Neural progenitor cell (in vitro differentiated cells): ENCODE measurements at regions not wholly inside any gene's neighbourhood (a gene's known extent, or its start where the extent isn't known, plus 50 kb on each side); places are given as distances from the start of the nearest gene placed in this dataset.

Experiments
- EZH2 ChIP-seq: fragments of 200-600 bp; sonication (generic); IDR thresholded peaks from 2 replicates; pipeline ENCODE4 v1.6.1; 2017; ENCODE audit warnings: antibody characterized with exemption, mild to moderate bottlenecking, moderate library complexity
- EZH2phosphoT487 ChIP-seq: fragments of 200-600 bp; sonication (generic); IDR thresholded peaks from 2 replicates; pipeline ENCODE4 v1.6.1; 2017; ENCODE audit warnings: antibody characterized with exemption
- TF ChIP-seq, protein P1 (sequence below): fragments of 200-600 bp; sonication (generic); IDR thresholded peaks from 2 replicates; pipeline ENCODE4 v1.5.1; 2017; ENCODE audit warnings: antibody characterized with exemption, mild to moderate bottlenecking

DNA sequence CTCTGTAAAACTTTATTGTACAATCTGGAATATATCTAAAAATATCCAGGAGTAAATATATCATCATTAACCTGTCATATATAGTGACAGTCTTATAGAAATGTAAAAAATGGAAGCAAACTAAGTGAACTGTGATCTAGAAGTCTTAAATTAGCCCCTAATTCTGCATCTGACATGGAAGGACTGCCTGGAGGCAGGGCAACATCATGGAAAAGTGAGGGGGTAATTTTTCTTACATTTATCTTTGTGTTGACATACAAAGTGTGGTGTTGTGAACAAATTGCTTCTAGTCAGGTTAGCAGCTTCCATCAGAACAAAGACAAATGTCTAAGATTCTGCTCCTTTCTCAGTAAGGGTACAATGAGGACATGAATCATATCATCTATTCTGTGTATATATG, 186.3 kb downstream of the C4orf33 start:
- TF ChIP-seq, protein P1, sequence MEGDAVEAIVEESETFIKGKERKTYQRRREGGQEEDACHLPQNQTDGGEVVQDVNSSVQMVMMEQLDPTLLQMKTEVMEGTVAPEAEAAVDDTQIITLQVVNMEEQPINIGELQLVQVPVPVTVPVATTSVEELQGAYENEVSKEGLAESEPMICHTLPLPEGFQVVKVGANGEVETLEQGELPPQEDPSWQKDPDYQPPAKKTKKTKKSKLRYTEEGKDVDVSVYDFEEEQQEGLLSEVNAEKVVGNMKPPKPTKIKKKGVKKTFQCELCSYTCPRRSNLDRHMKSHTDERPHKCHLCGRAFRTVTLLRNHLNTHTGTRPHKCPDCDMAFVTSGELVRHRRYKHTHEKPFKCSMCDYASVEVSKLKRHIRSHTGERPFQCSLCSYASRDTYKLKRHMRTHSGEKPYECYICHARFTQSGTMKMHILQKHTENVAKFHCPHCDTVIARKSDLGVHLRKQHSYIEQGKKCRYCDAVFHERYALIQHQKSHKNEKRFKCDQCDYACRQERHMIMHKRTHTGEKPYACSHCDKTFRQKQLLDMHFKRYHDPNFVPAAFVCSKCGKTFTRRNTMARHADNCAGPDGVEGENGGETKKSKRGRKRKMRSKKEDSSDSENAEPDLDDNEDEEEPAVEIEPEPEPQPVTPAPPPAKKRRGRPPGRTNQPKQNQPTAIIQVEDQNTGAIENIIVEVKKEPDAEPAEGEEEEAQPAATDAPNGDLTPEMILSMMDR: no peak
- TF ChIP-seq EZH2 (no peak), EZH2phosphoT487 (no peak)
